Heart left ventricle (tissue), 16 donors: ENCODE measurements at regions not wholly inside any gene's neighbourhood (a gene's known extent, or its start where the extent isn't known, plus 50 kb on each side); places are given as distances from the start of the nearest gene placed in this dataset.

Experiments used
- ATAC-seq, 4 donors: fragments of 200-7000 bp; cut with Tn5 transposase; one replicate each; pipeline ENCODE4 v1.9.1; 2020 to 2022; ENCODE audit warnings: moderate library complexity in 4 of 4, mild to moderate bottlenecking in 3 of 4, moderate number of reproducible peaks in 1 of 4
- DNase-seq, 5 donors: peaks; one replicate each; pipeline ENCODE4 v3.0.0-alpha.2; 2020
- H3K27ac ChIP-seq, 12 donors: fragments of 200-600 bp; sonication (generic) in 4 of 12; one replicate each; pipeline versions ENCODE4 v1.5.0 to v1.8.0; 2016 to 2022; ENCODE audit warnings: mild to moderate bottlenecking in 2 of 12
- H3K27me3 ChIP-seq, 9 donors: fragments of 200-600 bp; sonication (generic) in 2 of 9; one replicate each; pipeline versions ENCODE4 v1.5.1 to v1.8.0; 2016 to 2022; ENCODE audit warnings: mild to moderate bottlenecking in 3 of 9
- H3K36me3 ChIP-seq, 9 donors: fragments of 200-600 bp; sonication (generic) in 2 of 9; one replicate each; pipeline versions ENCODE4 v1.5.0 to v1.8.0; 2018 to 2022; ENCODE audit warnings: mild to moderate bottlenecking in 2 of 9
- H3K4me1 ChIP-seq, 12 donors: fragments of 200-600 bp; sonication (generic) in 4 of 12; one replicate each; pipeline versions ENCODE4 v1.5.0 to v1.8.0; 2016 to 2022; ENCODE audit warnings: mild to moderate bottlenecking in 3 of 12
- H3K4me3 ChIP-seq, 12 donors: fragments of 200-600 bp; sonication (generic) in 4 of 12; one replicate each; pipeline versions ENCODE4 v1.5.0 to v1.8.0; 2017 to 2022; ENCODE audit warnings: mild to moderate bottlenecking in 9 of 12, moderate library complexity in 4 of 12
- H3K9me3 ChIP-seq, 12 donors: fragments of 200-600 bp; sonication (generic) in 4 of 12; one replicate each; pipeline versions ENCODE4 v1.5.0 to v1.8.0; 2016 to 2022; ENCODE audit warnings: mild to moderate bottlenecking in 1 of 12
- POLR2A ChIP-seq, 2 donors: fragments of 450-650 bp; IDR thresholded peaks; one replicate each; pipeline ENCODE4 v1.6.1; 2017; ENCODE audit warnings: antibody characterized with exemption in 2 of 2, mild to moderate bottlenecking in 2 of 2, moderate library complexity in 2 of 2
- WGBS, 4 donors: extraction: QIAGEN DNeasy Blood & Tissue Kit in 2 of 4; methylation state at CpG; one replicate each; pipeline versions ENCODE4 v1.1.5 to v1.1.7; 2013 to 2018; 5-methylcytosine and 5-hydroxymethylcytosine counted together
- intact Hi-C, 10 donors: fragments of 100-400 bp; cut with DNase I; formaldehyde crosslinking; loops; one replicate each; pipeline versions ENCODE4 v1.11.1 to v1.14.2; 2022
- TF ChIP-seq, protein P1 (sequence below), 12 donors: fragments of 200-600 bp; sonication (generic) in 4 of 12; IDR thresholded peaks; one replicate each; pipeline versions ENCODE4 v1.5.0 to v1.8.0; 2018 to 2022; ENCODE audit warnings: antibody characterized with exemption in 12 of 12, mild to moderate bottlenecking in 5 of 12
- donor health status: ischemic (EF 13 %, LVEDD 7.1; RV severe dilation, severe dysfunction).
- donor health status: healthy with polysubstance abuse.
- donor health status: DM: no; HTN: yes; CAD: no.
- donor health status: DM: no; HTN: no; CAD: no.
- donor health status: ischemic (EF 25% LVEDD 6.9; RV normal size, moderate dysfunction).
- donor health status: ischemic (EF 25% LVEDD 5.7; RV mildly dilated, moderate dysfunction).
- donor health status: healthy.
- donor health status: DM: yes; HTN: yes; CAD: no.
- donor health status: ischemic (EF 35%, LVEDD 5.7; RV mildly dilated, moderate dysfunction).
- donor health status: nonischemic (EF 11% LVEDD 7.7; RV severe dilation, severe dysfunction).
- donor health status: DM: yes; HTN: yes; CAD: no.
- donor health status: PGD.
- donor health status: ischemic (EF 29% LVEDD 5.4; RV normal size, mild dysfunction).
- donor health status: nonischemic (EF 23%, LVEDD 6.1; RV moderate dilation, normal function).

DNA sequence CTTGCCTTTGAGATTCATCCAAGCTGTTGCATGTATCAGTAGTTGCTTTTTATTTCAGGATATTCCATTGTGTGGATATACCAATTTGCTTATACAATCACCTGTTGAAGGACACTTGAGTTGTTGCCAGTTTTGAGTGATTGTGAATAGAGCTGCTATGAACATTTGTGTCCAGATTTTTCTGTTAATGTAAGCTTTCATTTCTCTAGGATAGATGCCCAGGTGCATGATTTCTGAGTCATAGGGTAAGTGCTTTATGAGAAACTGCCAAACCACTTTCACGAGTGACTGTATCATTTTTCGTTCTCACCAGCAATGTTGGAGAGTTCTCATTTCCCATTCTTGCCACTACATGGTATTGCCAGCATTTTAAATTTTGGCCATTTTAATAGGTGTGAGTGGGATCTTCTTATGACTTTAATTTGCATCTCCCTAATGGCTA is 434.6 kb upstream of the RGS6 start:
- TF ChIP-seq POLR2A (IDR thresholded peaks at IDR 0.05), result no peak
- TF ChIP-seq, protein P1, sequence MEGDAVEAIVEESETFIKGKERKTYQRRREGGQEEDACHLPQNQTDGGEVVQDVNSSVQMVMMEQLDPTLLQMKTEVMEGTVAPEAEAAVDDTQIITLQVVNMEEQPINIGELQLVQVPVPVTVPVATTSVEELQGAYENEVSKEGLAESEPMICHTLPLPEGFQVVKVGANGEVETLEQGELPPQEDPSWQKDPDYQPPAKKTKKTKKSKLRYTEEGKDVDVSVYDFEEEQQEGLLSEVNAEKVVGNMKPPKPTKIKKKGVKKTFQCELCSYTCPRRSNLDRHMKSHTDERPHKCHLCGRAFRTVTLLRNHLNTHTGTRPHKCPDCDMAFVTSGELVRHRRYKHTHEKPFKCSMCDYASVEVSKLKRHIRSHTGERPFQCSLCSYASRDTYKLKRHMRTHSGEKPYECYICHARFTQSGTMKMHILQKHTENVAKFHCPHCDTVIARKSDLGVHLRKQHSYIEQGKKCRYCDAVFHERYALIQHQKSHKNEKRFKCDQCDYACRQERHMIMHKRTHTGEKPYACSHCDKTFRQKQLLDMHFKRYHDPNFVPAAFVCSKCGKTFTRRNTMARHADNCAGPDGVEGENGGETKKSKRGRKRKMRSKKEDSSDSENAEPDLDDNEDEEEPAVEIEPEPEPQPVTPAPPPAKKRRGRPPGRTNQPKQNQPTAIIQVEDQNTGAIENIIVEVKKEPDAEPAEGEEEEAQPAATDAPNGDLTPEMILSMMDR (IDR thresholded peaks at IDR 0.05), result no peak
- peaks cover 0 to 4% (median 0%) of the 10 kb centered on the region in 12 donors for H3K9me3 ChIP-seq
- no peaks in the 10 kb centered on the region for H3K27me3 ChIP-seq
- intact Hi-C loops, result no loop called here
- H3K4me3 ChIP-seq, result no peak overlapping the region
- peaks cover 0 to 8% (median 0%) of the 10 kb centered on the region in 12 donors for H3K4me1 ChIP-seq
- no peak for DNase-seq
- H3K27ac ChIP-seq, result no peak overlapping the region
- no peaks in the 10 kb centered on the region for H3K36me3 ChIP-seq
- no peak for ATAC-seq
- WGBS, 4 donors, result 55 to 70% (median 63%) methylated on average over 2 of the region's 2 CpGs

DNA sequence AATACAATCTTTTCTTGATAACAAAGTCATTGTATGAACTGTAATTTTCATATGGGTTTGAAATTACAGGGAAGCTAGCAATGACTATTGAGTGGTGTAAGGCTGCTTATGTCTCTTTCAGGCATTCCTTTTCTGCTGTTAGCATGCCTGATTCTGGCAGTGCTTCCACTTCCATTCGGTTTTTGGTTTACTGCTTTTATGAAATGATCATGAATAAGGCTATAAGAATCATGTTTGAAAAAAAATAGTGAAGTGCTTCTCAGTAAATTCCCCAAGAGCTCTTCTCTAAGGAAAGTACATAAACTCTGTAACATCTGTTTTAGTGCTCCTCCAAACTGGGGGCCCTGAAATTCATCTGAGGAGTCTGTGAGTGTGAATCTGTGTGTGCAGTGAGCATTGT is 434.0 kb upstream of the RGS6 start:
- WGBS, 4 donors, result 26 to 48% (median 40%) methylated on average over 1 of the region's 1 CpG
- Histone ChIP-seq H3K4me1 (peaks cover 0 to 8% (median 0%) of the 10 kb centered on the region in 12 donors), H3K36me3 (no peaks in the 10 kb centered on the region), H3K4me3 (no peak overlapping the region), H3K9me3 (peaks cover 0 to 4% (median 0%) of the 10 kb centered on the region in 12 donors), H3K27ac (no peak overlapping the region), H3K27me3 (no peaks in the 10 kb centered on the region)
- ATAC-seq, result no peak
- intact Hi-C loops, result no loop called here
- TF ChIP-seq, protein P1 (IDR thresholded peaks at IDR 0.05), result no peak
- TF ChIP-seq POLR2A (IDR thresholded peaks at IDR 0.05), result no peak
- no peak for DNase-seq

GRCh38 chr14:71499018-71499417 is 433.2 kb upstream of the RGS6 start:
- no peak for ATAC-seq
- H3K4me3 ChIP-seq, result no peak overlapping the region
- H3K27me3 ChIP-seq, result no peaks in the 10 kb centered on the region
- no peaks in the 10 kb centered on the region for H3K36me3 ChIP-seq
- no peak for DNase-seq
- no peak for TF ChIP-seq POLR2A (IDR thresholded peaks at IDR 0.05)
- TF ChIP-seq, protein P1 (IDR thresholded peaks at IDR 0.05), result no peak
- 91 to 97% (median 94%) methylated on average over 3 of the region's 3 CpGs for WGBS, 4 donors
- intact Hi-C loops, result no loop called here
- no peak overlapping the region for H3K27ac ChIP-seq
- peaks cover 0 to 8% (median 0%) of the 10 kb centered on the region in 12 donors for H3K4me1 ChIP-seq
- peaks cover 0 to 4% (median 0%) of the 10 kb centered on the region in 12 donors for H3K9me3 ChIP-seq

DNA sequence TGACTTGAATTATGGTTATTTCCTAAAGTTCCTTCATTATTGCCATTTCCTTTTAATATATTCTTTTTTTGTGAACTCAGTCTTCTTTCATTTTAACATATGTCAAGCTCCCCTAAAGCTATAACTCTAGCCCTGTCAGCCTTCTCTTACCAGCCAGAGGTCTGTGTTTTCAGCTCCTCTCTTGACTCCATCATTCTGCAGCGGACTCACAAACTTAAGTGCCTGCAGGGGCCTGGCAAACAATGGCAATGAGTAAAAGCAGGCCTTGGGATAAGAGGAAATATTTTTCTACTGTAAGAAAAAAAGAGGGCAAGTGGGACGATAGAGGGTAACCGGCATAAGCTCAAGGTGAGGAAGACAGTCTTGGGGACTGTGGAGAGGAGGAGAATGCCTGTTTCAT is 424.5 kb upstream of the RGS6 start:
- DNase-seq, result no peak
- Histone ChIP-seq H3K27me3 (no peaks in the 10 kb centered on the region), H3K27ac (no peak overlapping the region), H3K36me3 (no peaks in the 10 kb centered on the region), H3K9me3 (no peaks in the 10 kb centered on the region), H3K4me1 (peaks cover 0 to 6% (median 0%) of the 10 kb centered on the region in 12 donors), H3K4me3 (no peak overlapping the region)
- ATAC-seq, result no peak
- TF ChIP-seq, protein P1 (IDR thresholded peaks at IDR 0.05), result no peak
- no peak for TF ChIP-seq POLR2A (IDR thresholded peaks at IDR 0.05)
- WGBS, 4 donors, result 79 to 89% (median 88%) methylated on average over 3 of the region's 3 CpGs
- intact Hi-C loops, result no loop called here
